Esophagus muscularis mucosa (tissue), 4 donors: ENCODE measurements at regions not wholly inside any gene's neighbourhood (a gene's known extent, or its start where the extent isn't known, plus 50 kb on each side); places are given as distances from the start of the nearest gene placed in this dataset.

Experiments used
- EP300 ChIP-seq: sonication (generic); formaldehyde crosslinking; IDR thresholded peaks from one replicate; pipeline ENCODE4 v1.6.1; 2017; ENCODE audit warnings: antibody characterized with exemption
- POLR2AphosphoS5 ChIP-seq, 2 donors: sonication (generic); formaldehyde crosslinking; IDR thresholded peaks; one replicate each; pipeline ENCODE4 v1.6.1; 2017; ENCODE audit warnings: antibody characterized with exemption in 2 of 2
- TF ChIP-seq, protein P1 (sequence below), 3 experiments: fragments of 200-600 bp in 2 of 3; fragments of 450-650 bp in 1 of 3; sonication (generic) in 2 of 3; IDR thresholded peaks; one replicate each; pipeline ENCODE4 v1.5.1; 2017 to 2019; ENCODE audit warnings: antibody characterized with exemption in 3 of 3, mild to moderate bottlenecking in 2 of 3, moderate library complexity in 1 of 3

DNA sequence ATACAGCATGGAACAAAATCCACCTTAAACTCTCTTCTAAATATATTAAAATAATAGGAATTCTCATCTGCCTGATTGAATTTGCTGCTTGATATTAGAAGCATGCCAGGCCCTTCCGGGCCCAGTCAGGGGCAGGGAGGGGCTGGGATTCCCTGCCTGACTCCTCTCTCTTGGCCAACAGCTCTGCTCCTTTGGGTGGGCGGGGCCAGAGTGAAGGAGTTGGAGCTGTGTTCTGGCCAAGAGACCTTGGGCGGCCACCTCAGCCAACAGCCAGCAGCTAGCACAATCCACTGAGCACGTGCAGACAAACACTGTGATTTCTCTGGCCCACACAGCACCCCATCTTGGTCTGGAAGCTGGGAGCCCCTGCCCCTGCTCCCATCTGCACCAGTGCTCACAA lies 140.3 kb downstream of the PJA1 start:
- TF ChIP-seq, protein P1, sequence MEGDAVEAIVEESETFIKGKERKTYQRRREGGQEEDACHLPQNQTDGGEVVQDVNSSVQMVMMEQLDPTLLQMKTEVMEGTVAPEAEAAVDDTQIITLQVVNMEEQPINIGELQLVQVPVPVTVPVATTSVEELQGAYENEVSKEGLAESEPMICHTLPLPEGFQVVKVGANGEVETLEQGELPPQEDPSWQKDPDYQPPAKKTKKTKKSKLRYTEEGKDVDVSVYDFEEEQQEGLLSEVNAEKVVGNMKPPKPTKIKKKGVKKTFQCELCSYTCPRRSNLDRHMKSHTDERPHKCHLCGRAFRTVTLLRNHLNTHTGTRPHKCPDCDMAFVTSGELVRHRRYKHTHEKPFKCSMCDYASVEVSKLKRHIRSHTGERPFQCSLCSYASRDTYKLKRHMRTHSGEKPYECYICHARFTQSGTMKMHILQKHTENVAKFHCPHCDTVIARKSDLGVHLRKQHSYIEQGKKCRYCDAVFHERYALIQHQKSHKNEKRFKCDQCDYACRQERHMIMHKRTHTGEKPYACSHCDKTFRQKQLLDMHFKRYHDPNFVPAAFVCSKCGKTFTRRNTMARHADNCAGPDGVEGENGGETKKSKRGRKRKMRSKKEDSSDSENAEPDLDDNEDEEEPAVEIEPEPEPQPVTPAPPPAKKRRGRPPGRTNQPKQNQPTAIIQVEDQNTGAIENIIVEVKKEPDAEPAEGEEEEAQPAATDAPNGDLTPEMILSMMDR (IDR thresholded peaks at IDR 0.05), result no peak
- TF ChIP-seq POLR2AphosphoS5 (IDR thresholded peaks at IDR 0.05) (peak; percentile 18 to 32), EP300 (no peak)
